PFSK-1 (cell line): ENCODE measurements at regions not wholly inside any gene's neighbourhood (a gene's known extent, or its start where the extent isn't known, plus 50 kb on each side); places are given as distances from the start of the nearest gene placed in this dataset.

Experiments used
- FOXP2 ChIP-seq: optimal IDR thresholded peaks from 2 replicates; pipeline ENCODE3; 2011; ENCODE audit warnings: borderline replicate concordance, control low read depth, inconsistent platforms; ENCODE audit not compliant: insufficient read depth; ENCODE audit errors: extremely low read length, extremely low read depth
- POLR2AphosphoS5 ChIP-seq: IDR thresholded peaks from 2 replicates; pipeline ENCODE4 v1.6.1; 2012; ENCODE audit warnings: low read depth, mild to moderate bottlenecking, control low read depth, low read length, moderate library complexity
- SIN3A ChIP-seq: IDR thresholded peaks from 2 replicates; pipeline ENCODE4 v1.6.1; 2012; ENCODE audit warnings: mild to moderate bottlenecking, low read length, moderate library complexity, borderline replicate concordance; ENCODE audit not compliant: insufficient read depth
- TAF1 ChIP-seq: IDR thresholded peaks from 2 replicates; pipeline ENCODE4 v1.6.1; 2012; ENCODE audit warnings: low read length, control low read depth, borderline replicate concordance; ENCODE audit not compliant: insufficient read depth
- TF ChIP-seq, protein P1 (sequence below), 2 experiments: IDR thresholded peaks; 2 replicates each; pipeline versions ENCODE4 v1.6.1 to v1.8.0; 2011 to 2012; ENCODE audit warnings: low read depth in 2 of 2, low read length in 2 of 2, control low read depth in 1 of 2, inconsistent platforms in 1 of 2, mild to moderate bottlenecking in 1 of 2, moderate library complexity in 1 of 2; ENCODE audit not compliant: insufficient read depth in 1 of 2

- TF ChIP-seq SIN3A (no peak), POLR2AphosphoS5 (no peak), FOXP2 (no peak), TAF1 (no peak)
- TF ChIP-seq, protein P1, sequence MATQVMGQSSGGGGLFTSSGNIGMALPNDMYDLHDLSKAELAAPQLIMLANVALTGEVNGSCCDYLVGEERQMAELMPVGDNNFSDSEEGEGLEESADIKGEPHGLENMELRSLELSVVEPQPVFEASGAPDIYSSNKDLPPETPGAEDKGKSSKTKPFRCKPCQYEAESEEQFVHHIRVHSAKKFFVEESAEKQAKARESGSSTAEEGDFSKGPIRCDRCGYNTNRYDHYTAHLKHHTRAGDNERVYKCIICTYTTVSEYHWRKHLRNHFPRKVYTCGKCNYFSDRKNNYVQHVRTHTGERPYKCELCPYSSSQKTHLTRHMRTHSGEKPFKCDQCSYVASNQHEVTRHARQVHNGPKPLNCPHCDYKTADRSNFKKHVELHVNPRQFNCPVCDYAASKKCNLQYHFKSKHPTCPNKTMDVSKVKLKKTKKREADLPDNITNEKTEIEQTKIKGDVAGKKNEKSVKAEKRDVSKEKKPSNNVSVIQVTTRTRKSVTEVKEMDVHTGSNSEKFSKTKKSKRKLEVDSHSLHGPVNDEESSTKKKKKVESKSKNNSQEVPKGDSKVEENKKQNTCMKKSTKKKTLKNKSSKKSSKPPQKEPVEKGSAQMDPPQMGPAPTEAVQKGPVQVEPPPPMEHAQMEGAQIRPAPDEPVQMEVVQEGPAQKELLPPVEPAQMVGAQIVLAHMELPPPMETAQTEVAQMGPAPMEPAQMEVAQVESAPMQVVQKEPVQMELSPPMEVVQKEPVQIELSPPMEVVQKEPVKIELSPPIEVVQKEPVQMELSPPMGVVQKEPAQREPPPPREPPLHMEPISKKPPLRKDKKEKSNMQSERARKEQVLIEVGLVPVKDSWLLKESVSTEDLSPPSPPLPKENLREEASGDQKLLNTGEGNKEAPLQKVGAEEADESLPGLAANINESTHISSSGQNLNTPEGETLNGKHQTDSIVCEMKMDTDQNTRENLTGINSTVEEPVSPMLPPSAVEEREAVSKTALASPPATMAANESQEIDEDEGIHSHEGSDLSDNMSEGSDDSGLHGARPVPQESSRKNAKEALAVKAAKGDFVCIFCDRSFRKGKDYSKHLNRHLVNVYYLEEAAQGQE (IDR thresholded peaks at IDR 0.05; ENCODE audit: insufficient read depth in 1 of 2, low read depth in 2 of 2, low read length in 2 of 2), result no peak
These were observed 63.2 kb upstream of the MAPRE2 start for GRCh38 chr18:34977838-34978532.

- TF ChIP-seq SIN3A (no peak), TAF1 (no peak), POLR2AphosphoS5 (no peak), FOXP2 (no peak)
- TF ChIP-seq, protein P1 (IDR thresholded peaks at IDR 0.05; ENCODE audit: insufficient read depth in 1 of 2, low read depth in 2 of 2, low read length in 2 of 2), result no peak
These were observed 62.7 kb upstream of the MAPRE2 start for GRCh38 chr18:34978533-34978893.

GRCh38 chr18:34978953-34979608 lies 62.1 kb upstream of the MAPRE2 start:
- TF ChIP-seq FOXP2, result peak; percentile 81
- TF ChIP-seq, protein P1 (IDR thresholded peaks at IDR 0.05; ENCODE audit: insufficient read depth in 1 of 2, low read depth in 2 of 2, low read length in 2 of 2), result no peak
- TF ChIP-seq POLR2AphosphoS5, result no peak
- peak; percentile 94 for TF ChIP-seq SIN3A
- TF ChIP-seq TAF1, result peak; percentile 31; the same call in 1 of the 2 replicates

DNA sequence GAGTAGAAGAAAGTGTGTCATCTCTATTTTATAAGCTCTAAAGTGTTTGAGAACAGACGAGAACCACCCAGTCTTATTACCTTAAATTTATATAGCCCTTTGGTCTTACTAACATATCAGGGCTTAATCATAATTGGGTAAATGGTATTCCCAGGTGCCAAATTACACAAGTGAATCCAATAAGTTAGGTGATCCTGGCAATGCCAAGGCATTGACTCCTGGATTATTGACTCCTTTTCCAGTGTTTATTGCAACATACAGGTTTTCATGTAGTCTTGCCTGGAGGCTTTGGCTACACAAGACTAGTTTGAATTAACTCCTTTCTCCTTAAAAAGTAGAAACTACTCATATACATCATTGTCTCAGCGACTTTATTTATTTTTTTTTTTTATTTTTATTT lies 59.7 kb upstream of the MAPRE2 start:
- TF ChIP-seq TAF1, result no peak

DNA sequence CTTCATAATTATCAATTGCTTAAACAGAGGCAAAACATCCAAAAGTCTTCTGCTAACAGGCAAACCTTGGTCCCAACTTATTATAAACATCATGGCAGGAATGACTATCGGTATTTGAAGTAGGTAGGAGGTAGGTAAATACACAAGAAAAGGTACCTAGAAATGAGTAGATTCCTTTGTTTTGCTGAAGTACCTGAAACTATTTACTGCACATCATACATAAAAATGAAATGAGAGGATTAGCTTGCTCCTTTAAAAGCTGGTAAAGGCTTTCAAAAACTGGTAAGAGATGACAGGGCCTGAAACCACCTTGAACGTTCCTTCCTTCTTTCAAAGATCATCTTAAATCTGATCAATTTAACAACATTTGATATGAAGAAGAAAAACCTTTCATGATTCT lies 55.2 kb upstream of the MAPRE2 start:
- TF ChIP-seq TAF1, result no peak
- TF ChIP-seq SIN3A, result no peak
- no peak for TF ChIP-seq POLR2AphosphoS5
- TF ChIP-seq, protein P1 (IDR thresholded peaks at IDR 0.05; ENCODE audit: insufficient read depth in 1 of 2, low read depth in 2 of 2, low read length in 2 of 2), result no peak
- no peak for TF ChIP-seq FOXP2
